NCI-H1417 (cell line): ENCODE measurements at regions not wholly inside any gene's neighbourhood (a gene's known extent, or its start where the extent isn't known, plus 50 kb on each side); places are given as distances from the start of the nearest gene placed in this dataset.

Experiments
- DNase-seq, 3 experiments: peaks; one replicate each; lab custom pipeline; 2025; lab: John Stamatoyannopoulos, UW

DNA sequence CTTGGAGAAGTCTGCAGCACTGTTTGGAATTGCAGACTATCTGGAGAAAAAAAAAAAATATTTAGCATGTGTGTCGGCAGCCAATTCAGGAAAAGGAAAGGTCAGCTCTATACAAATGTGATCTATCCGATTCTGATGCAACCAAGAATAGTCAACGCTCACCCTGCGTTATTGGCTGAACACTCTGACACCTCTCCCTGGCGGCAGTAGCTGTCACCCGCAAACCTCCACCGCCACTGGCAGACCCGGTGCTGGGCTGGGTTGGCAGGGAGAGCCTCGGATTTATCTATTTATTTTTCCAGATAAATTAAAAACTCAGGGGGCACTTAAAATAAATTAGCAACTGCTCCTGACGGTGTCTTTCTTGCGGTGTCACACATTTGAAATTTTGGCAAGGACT, 409.7 kb downstream of the VRK1 start:
- DNase-seq: no peak

DNA sequence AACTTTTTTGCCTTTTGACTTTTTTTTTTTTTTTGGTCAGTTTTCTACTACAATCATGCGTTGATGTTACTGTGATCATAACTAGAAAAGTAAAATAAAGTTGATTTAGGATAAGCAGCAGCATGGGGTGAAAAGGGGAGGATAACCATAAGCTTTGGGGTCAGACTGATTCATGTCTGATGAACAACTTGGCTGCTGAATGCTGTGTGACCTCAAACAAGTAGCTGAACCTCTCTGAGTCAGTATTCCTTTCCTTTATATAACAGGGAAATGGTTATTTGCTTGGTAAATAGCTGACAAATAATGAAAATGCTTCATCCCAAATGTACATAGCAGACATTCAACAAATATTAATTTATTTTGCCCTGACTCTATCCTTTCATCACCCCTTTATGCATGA, 413.0 kb downstream of the VRK1 start:
- DNase-seq: no peak

DNA sequence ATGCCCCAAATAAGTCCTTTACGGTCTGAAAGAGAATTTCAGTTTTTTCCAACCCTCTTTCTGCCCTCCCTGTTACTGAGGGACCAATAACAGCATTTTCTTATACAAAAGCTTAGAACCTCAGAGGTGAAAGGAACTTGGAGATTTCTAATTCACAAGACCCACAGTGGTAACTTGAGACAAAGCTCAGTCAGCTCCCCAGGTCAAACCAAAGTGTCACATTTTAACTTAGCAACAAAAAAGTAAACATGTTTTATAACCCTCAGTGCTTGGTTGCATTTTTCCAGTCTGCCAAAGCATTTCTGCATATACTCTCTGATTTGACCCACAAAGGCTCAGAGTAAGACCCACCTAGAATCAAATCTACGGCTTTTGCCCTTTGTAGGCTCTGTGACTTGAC, 415.2 kb downstream of the VRK1 start:
- DNase-seq: no peak

DNA sequence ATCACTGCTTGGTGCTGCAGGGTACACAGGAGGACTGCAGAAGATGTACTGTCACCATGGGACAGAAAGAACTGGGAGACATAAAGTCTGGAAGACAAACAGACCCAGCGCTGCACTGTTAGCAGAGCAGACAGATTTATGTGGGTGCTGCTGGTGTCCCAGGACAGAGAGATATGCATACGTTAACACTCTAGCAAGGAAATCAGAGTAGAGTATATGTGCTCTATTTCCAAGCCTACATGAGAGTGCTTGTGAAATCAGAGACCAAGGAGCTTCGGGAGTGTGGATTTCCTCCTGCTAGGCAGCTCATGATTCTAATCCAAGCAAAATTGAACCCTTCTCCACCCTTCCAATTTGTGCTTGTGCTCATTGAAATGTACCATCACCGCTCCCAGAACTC, 416.5 kb downstream of the VRK1 start:
- no peak for DNase-seq

DNA sequence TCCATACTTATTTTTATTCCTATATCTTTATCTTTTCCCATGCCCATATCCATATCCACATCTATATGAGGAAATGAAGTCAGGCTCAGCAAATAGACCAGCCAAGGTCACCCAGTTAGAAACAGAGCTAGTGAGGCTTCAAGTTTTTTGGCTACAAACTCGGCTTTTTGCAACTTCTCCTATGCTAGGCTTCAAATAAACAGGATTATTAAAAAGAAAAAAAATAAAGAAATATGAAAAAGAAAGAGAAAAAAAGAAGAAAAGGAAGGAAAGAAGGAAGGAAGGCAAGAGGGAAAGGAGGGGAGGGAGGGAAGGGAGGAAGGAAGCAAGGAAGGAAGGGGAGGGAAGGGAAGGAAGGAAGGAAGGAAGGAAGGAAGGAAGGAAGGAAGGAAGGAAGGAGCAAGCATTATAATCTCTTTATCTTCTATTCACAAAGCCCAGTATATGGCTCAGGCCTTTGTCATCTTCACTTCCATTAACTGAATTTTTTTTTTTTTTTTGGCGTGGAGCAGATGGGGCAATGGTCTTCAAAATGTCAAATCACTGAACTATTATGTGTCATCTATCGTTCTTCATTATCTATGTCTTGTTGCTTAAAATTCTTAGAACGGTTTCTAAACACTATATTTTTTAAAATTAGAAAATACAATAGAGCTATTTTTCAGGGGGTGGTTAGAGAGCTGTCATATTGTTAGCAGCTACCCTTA, 418.2 kb downstream of the VRK1 start:
- no peak for DNase-seq

DNA sequence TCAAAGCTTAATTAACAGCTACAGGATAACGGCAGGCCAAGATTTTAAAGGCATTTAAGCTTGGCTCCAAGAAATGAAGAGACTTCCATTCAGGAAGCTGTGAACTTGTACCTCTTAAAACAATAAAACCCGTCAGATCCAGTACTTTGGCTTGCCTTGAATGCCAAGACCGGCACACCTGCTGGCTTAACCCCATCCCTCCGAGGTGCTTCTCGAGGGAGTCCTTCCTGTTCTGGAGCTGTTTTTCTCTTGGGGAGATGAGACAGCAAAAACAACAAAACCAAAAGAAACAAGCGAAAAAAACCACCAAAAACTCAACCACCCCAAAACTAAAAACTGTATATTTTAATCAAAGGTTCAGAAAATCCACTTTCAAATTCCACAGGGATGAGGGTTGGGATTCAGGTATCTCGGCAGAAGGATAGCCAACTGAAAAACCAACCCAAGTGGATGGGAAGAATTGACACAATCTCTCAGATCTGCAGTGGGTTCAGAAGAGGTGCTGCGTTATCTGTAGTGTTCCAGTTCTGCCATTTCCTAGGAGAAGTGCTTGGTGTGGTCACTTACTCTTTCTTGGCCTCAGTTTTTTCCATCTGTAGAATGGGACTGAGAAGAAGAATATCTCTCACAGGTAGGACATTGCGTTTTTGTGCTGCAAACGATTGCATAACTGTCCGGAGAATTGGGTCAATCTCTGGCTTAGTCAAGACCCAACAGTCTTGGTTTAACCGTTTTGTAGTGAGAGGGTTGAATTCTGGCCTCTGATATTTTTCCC, 420.1 kb downstream of the VRK1 start:
- DNase-seq: no peak

DNA sequence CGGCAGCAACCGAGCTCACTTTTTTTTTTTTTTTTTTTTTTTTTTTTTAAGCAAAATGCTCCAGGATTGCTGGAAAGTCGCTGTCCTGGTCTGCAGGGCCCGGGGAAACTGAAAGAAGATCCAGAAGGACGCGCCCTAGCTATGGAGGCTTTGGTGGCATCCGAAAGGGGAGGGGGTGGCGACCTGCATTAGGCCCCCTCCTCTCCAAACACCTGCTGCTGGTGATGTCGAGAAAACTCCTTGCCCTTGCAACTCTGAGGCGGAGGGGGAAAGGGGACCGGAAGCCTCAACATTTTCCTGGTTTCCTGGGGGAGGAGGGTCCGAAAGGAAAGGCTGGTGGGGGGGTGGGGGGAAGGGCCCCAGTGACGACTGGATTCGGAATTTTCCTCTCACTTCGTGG, 421.1 kb downstream of the VRK1 start:
- DNase-seq: no peak

DNA sequence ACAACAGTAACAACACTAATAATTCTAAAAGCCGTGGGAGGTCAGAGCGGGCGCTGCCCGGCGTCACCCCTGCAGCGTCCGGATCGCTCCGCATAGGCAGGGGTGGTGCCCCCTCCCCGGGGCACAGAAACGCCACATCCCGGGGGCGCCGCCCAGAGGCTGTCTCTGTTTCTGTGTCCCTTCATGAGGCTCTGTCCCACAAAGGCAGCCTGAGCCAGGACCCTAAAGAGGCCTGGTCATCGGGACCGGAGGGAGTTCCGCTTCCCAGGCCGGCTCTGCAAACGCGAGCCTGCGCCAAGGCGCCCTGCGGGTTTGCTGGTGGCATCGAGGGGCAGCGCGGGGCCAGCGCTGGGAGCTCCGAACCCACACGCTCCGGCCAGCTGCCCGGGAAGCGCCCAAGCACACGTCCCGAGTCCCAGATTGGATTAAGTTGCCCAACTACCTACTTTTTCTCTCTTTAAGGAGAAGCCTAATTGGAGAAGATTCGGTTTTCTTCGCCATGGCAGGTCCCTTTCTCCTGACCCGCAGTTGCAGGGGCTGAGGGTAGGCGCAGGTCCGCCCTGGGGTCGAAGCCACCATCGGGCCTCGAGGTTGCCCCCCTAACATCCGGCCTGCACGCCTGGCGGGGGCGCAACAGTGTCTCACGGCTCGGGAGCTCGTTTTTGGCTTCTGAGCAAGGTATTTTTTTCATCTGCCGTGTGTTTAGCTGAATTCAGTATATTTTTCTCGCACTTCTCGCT, 421.7 kb downstream of the VRK1 start:
- DNase-seq: peak in 2 of 3 experiments; percentile 44 to 56

DNA sequence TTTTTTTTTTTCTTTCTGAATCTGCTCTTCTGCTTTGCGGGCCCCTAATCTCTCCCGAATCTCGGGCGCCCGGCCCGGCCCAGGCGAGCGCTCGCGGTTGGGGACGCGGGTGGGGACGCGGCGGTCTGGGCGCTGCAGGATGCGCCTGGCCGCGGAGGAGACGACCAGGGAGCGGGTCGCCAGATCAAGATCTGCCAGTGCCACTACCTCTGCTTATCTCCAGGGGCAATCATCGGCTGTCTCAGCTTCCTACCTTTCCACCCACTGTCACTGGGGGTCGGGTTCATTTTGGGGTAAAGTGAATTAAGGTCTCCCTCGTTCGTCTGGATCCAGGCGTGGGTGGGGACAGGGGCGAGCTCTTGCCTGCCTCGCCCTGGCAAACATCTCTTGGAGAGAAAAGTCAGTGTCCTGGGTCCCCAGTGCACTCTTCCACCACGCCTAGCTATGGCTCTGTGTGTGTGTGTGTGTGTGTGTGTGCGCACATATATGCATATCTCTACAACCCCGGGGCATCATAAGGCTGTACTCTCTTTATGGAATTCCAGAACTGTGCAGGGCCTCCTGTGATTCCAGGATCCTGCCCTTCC, 422.3 kb downstream of the VRK1 start:
- DNase-seq: peak in 2 of 3 experiments; percentile 27 to 48

DNA sequence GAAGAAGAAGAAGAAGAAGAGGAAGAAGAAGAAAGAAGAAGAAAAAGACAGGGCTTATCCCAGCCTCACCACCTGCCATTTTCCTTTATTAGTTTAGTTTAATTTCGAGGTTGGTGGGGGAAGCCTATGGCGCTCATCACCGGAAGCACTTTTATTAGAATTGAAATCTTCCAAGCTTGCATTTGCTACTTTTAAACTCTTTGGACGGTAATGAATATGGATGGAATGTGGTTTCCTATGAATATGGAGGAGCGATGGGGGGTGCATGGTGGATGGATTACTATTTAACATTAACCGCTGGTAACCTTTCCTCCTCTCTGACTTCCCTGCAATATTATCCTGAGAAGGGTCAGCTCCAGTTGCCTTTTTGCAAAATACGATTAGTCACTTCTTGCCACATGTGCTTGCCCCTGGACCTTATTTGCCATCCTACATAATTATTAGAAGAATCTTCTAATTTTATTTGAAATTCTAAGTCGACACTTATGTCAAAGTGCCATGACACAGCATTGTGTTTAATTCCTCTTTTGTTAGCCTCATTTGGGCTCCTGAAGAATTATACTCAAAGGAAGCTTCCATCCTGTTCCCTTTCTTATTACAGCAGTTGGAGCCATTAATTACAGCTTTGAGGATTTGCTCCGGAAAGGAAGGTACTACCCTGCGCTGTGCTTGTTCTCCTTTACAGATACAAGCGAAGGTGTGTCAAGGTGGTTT, 424.5 kb downstream of the VRK1 start:
- DNase-seq: no peak

DNA sequence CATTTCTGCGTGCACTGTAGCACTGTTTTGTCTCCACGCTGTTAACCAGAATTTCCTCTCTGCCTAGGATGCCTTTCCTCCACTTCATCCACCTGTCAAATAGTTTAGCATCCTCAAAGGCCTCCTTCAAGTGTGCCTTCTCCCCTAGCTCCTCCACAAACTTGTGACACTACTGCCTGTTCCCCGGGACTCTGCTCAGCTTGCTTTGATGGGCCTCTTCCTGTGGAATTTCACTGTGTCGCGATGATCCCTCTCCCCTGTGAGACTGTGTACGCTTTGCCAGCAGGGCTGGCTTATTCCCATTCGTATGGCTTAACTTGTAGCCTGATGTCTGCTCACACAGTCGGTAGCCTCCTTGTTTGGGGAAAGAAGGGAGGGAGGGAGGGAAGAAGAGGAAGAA, 426.8 kb downstream of the VRK1 start:
- DNase-seq: no peak

DNA sequence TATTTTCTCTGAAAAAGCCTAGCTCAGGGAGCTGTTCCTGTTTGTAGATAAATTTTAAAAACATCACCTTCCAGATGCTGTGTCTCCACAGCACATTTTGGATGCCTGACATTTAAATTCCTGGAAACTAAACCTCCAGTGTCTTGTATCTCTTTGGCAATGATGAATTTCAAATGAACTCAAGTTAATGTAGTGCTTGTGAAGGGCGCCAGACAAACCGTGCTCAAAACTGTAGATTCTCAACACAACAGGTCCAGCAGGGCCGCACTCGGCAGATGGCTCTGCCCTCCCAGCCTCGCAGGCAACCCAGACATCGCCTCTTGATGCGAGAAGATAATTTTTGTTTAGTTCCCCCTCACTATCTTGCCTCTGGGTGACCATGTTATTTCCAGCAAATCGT, 432.9 kb downstream of the VRK1 start:
- no peak for DNase-seq

DNA sequence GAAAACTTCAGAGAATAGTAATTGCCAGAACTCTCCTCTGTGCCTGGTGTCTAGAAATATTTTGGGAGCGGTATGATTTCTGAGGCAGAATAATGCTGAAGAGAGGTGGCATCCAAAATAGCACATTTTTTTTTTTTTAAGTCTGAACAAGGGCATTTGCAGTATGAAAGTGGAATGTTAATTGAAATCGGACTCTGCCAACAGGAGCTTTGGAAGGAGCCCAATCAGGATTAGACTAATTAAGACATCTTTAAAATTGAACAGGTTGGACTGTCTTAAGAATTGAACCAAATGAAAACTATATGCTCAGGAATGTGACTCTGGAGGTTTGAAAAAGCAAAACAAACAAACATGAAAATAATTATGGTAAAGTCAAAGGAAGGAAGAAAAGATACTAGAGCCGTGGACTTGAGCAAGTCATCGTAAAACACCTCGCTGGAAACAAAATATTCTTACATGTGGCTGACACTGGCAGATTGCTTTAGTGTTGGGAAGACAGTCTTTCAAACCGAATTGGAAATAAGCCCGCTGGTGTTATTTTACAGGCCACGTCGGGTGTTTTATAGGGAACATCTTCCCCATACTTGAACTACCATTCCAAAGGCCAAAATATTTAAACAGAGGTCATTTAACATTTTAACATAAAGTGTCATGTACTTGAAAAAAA, 436.3 kb downstream of the VRK1 start:
- peak in 1 of 3 experiments; percentile 61 for DNase-seq

DNA sequence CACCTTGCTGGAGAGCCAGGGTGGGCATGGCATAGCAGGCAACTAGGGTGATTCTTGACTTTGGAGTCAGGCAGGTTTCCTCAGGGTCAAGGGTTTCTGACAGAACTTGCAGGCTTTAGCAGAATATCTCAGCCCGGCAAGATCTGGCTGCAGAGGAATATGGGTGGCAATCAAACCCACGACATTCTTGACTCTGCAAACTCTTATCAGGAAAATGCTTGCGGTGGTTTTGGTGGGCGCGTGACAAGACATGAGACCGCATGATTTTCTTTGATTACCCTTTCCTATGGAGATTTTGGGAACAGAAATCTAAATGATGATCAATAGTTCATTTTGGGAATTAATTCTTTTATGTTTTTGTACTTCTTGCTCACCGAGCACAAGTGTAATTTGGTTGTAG, 449.5 kb downstream of the VRK1 start:
- DNase-seq: no peak

DNA sequence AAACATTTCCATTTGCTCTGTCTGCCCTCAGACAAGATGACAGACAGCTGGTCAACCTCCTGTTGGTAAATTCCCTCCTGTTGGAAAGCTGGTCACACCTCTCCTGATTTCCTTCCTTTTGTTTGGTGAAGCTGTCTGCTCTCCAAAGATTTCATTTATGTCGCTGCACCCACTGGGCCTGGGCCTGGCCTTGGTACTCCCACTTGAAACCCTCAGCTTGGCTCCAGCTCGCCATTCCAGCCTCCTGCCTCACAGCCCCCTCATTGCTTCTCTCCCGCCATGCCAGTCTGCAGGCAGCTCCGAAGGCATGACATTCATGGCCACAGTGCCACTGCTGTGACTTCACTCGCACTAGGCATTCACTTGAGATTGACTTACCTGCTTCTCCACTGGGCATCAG, 451.8 kb downstream of the VRK1 start:
- no peak for DNase-seq

DNA sequence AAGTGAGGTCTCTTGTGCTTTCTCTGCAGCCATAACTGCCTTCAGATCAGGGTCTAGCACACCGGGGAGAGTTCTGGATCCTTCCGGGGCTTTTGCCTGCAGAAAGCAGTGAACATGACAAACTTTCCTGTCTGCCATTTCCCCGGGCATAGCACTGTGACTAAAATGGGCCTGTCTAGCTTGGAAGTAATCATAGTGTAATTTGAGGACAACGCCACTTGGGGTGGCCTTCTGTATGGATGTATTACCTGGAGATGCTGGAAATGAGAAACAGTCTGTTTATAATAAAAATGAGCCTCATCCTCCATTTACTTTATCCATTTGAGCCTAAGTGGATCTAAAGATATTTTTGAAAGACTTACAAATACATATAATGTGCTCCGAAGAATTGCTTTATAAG, 453.7 kb downstream of the VRK1 start:
- no peak for DNase-seq

DNA sequence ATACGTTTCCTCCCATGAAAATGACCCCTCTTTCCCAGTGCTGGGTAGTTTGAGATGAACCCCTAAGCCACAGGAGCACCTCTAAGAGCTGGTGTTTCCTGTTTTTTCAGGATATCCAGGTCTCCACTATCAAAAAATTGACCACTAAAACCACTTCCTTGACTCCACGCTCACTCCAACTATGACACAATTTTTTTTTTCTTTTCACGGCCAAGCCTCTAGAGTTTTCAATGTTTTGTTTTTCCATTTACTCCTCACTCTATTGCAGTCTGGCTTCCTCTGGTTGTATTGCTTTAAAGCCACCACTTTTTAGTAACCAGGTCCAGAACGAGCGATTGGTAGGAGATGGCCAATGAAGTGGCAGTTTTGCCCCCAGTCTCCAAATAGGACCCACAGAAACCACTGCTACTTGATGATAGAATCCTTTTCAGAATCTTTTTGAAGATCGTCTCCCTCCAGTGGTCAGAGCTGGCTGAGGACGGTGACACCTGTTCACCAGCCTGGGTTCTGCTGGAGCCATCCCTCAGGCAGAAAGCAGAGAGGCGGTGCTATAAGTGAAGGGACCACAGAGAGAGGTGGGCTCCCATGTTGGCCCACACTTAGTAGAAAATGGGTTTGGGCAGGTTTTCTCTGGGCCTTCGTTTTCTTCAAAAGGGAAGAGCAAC, 454.4 kb downstream of the VRK1 start:
- DNase-seq: no peak

DNA sequence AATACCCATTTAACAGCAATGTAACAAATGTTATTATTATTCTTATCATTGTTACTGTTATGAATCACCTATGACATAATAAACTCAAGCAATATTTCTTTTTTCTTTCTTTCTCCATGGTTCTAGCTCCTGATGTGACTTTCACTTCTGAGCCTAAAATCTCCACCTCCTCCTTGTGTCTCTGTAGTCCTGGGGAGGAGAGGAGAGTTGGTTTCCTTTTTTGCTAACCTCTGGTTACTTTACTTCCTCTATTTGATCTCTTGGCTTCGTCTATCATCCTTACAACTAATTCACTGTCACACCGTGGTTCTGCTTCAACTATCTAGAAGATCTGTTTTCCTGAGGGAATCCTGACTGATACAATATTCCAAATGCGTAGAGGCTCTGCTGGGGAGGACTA, 456.6 kb downstream of the VRK1 start:
- no peak for DNase-seq

DNA sequence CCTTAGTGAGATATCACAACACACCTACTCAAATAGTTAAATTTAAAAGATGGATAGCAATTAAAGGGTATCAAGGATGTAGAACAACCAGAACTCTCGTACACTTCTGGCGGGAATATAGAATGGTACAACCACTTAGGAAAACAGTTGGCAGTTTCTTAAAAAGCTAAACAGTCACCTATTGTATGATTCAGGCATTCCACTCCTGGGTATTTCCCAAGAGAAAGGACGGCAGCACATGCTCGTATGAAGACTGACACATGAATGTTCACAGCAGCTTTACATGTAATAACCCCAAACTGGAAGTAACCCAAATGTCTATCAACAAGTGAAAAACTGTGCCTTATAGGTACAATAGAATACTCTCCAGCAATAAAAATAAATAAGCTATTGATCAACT, 465.2 kb downstream of the VRK1 start:
- no peak for DNase-seq

DNA sequence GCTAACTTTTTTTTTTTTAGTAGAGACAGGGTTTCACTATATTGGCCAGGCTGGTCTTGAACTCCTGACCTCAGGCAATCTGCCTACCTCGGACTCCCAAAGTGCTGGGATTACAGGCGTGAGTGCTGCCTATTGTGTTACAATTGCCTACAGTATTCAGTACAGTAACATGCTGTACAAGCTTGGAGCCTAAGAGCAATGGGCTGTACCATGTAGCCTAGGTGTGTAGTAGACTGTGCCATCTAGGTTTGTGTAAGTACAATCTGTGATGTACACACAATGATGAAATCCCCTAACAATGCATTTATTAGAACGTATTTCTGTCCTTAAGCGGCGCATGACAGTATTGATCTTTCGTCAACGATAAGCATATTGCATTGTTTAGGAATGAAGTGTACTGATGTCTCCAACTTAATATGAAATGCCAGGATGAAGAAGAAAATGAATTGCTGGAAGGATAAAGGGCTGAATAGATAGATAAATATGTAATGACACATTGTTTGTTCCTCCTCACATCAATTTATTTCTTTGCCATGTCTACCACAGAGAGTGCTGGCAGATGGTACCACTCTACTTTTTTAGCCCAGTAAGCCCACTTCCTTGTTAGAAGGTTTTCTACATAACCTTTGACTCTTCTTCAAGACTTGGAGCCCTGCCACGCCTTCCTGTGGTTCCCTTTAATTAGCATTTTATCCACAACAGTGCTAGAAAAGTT, 467.5 kb downstream of the VRK1 start:
- peak in 1 of 3 experiments; percentile 9 for DNase-seq
